HCT116 (cell line): ENCODE measurements at regions not wholly inside any gene's neighbourhood (a gene's known extent, or its start where the extent isn't known, plus 50 kb on each side); places are given as distances from the start of the nearest gene placed in this dataset.

Experiments
- FOSL1 ChIP-seq: IDR thresholded peaks from 2 replicates; pipeline ENCODE4 v1.6.1; 2012; ENCODE audit warnings: low read depth
- POLR2A ChIP-seq: IDR thresholded peaks from 2 replicates; pipeline ENCODE4 v1.7.0; 2011; ENCODE audit warnings: borderline replicate concordance; ENCODE audit not compliant: insufficient read depth, insufficient read length; ENCODE audit errors: extremely low read depth
- POLR2AphosphoS5 ChIP-seq: IDR thresholded peaks from 2 replicates; pipeline ENCODE4 v1.6.1; 2011; ENCODE audit warnings: mild to moderate bottlenecking, low read depth, low read length, moderate library complexity
- SRF ChIP-seq: IDR thresholded peaks from 2 replicates; pipeline ENCODE4 v1.6.1; 2012; ENCODE audit warnings: low read depth
- ZFX ChIP-seq: fragments of 450-650 bp; IDR thresholded peaks from 2 replicates; pipeline ENCODE4 v1.6.1; 2017
- TF ChIP-seq, protein P1 (sequence below), 3 experiments: fragments of 200-600 bp in 1 of 3; sonication (generic) in 1 of 3; IDR thresholded peaks in 2 of 3; conservative IDR thresholded peaks in 1 of 3; 2 replicates each; pipeline ENCODE4 v1.5.1; 2012 to 2017; ENCODE audit warnings: low read depth in 2 of 3, low read length in 2 of 3, antibody characterized with exemption in 1 of 3, borderline replicate concordance in 1 of 3, control low read depth in 1 of 3, mild to moderate bottlenecking in 1 of 3, mixed read lengths in 1 of 3, mixed run types in 1 of 3, moderate library complexity in 1 of 3; ENCODE audit not compliant: insufficient read depth in 1 of 3

DNA sequence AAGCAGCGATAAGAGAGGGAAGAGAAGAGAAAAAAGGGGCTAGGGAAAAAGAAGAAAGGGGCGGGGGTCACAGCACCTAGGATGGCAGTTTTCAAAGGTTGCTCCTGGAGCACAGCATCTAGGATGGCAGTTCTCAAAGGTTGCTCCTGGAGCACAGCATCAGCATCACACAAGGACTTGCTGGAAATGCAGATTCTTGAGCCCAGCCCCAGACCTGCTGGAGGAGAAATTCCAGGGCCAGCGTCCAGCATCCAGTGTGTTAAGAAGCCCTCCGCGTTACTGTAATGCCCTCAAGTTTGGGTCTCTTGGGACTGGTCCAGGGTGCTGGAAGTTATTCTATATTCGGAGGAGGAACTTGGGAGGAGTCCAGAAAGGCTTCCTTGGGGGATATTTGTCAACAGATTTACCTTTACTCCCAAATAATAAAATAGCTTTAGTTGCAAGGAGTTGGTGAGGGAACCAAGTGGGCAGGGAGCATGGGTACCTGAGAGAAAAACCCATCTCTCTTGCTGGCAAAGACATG is 519.4 kb downstream of the SHQ1 start:
- no peak for TF ChIP-seq FOSL1
- TF ChIP-seq SRF, result no peak
- no peak for TF ChIP-seq POLR2A
- TF ChIP-seq, protein P1, sequence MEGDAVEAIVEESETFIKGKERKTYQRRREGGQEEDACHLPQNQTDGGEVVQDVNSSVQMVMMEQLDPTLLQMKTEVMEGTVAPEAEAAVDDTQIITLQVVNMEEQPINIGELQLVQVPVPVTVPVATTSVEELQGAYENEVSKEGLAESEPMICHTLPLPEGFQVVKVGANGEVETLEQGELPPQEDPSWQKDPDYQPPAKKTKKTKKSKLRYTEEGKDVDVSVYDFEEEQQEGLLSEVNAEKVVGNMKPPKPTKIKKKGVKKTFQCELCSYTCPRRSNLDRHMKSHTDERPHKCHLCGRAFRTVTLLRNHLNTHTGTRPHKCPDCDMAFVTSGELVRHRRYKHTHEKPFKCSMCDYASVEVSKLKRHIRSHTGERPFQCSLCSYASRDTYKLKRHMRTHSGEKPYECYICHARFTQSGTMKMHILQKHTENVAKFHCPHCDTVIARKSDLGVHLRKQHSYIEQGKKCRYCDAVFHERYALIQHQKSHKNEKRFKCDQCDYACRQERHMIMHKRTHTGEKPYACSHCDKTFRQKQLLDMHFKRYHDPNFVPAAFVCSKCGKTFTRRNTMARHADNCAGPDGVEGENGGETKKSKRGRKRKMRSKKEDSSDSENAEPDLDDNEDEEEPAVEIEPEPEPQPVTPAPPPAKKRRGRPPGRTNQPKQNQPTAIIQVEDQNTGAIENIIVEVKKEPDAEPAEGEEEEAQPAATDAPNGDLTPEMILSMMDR (IDR thresholded peaks at IDR 0.05 in 2 of 3, conservative IDR thresholded peaks at IDR 0.05 in 1 of 3; ENCODE audit: borderline replicate concordance in 1 of 3, insufficient read depth in 1 of 3, low read depth in 2 of 3, low read length in 2 of 3), result no peak
- no peak for TF ChIP-seq ZFX
- TF ChIP-seq POLR2AphosphoS5, result no peak
